SK-N-SH treated with all-trans-retinoic acid at 6 μM for 48 hours (cell line): ENCODE measurements at regions not wholly inside any gene's neighbourhood (a gene's known extent, or its start where the extent isn't known, plus 50 kb on each side); places are given as distances from the start of the nearest gene placed in this dataset.

ENCODE experiments used
- ATAC-seq: fragments of 200-7000 bp; cut with Tn5 transposase; 3 replicates; pipeline ENCODE4 v1.9.1; 2020; ENCODE audit warnings: mild to moderate bottlenecking, moderate library complexity
- ARNTL ChIP-seq: fragments of 450-650 bp; formaldehyde crosslinking; IDR thresholded peaks from 2 replicates; pipeline ENCODE4 v1.5.0; 2020; ENCODE audit warnings: low read depth, mild to moderate bottlenecking, moderate library complexity, borderline replicate concordance
- BACH2 ChIP-seq: fragments of 250-450 bp; sonication (Bioruptor Pico); IDR thresholded peaks from 2 replicates; pipeline ENCODE4 v1.9.0; 2021; ENCODE audit warnings: mild to moderate bottlenecking, borderline replicate concordance
- CREB5 ChIP-seq: fragments of 250-450 bp; sonication (Bioruptor Pico); IDR thresholded peaks from 2 replicates; pipeline ENCODE4 v1.5.1; 2020; ENCODE audit warnings: low read depth, mild to moderate bottlenecking, moderate library complexity
- CSDC2 ChIP-seq: fragments of 250-450 bp; sonication (Bioruptor Pico); IDR thresholded peaks from 2 replicates; pipeline ENCODE4 v1.5.0; 2020; ENCODE audit warnings: mild to moderate bottlenecking, moderate library complexity
- CSRNP3 ChIP-seq: fragments of 250-450 bp; sonication (Bioruptor Pico); IDR thresholded peaks from 2 replicates; pipeline ENCODE4 v1.5.1; 2021; ENCODE audit warnings: mild to moderate bottlenecking, moderate library complexity
- ESRRG ChIP-seq: fragments of 250-450 bp; sonication (Bioruptor Pico); IDR thresholded peaks from 2 replicates; pipeline ENCODE4 v1.6.1; 2021; ENCODE audit warnings: mild to moderate bottlenecking
- GLIS3 ChIP-seq: fragments of 250-450 bp; sonication (Bioruptor Pico); IDR thresholded peaks from 2 replicates; pipeline ENCODE4 v1.5.0; 2020; ENCODE audit warnings: mild to moderate bottlenecking, moderate library complexity
- ISL1 ChIP-seq: fragments of 250-450 bp; sonication (Bioruptor Pico); IDR thresholded peaks from 2 replicates; pipeline ENCODE4 v2.1.2; 2022; ENCODE audit warnings: mild to moderate bottlenecking, moderate library complexity
- OSR1 ChIP-seq: fragments of 250-450 bp; sonication (Bioruptor Pico); IDR thresholded peaks from 2 replicates; pipeline ENCODE4 v1.8.0; 2022; ENCODE audit warnings: moderate library complexity, mild to moderate bottlenecking, inconsistent platforms
- PPARA ChIP-seq: fragments of 250-450 bp; sonication (Bioruptor Pico); IDR thresholded peaks from 2 replicates; pipeline ENCODE4 v1.5.0; 2020; ENCODE audit warnings: mild to moderate bottlenecking, borderline replicate concordance
- RARB ChIP-seq: fragments of 250-450 bp; sonication (Bioruptor Pico); IDR thresholded peaks from 2 replicates; pipeline ENCODE4 v1.8.0; 2021; ENCODE audit warnings: mild to moderate bottlenecking, moderate library complexity
- SNAI2 ChIP-seq: fragments of 250-450 bp; sonication (Bioruptor Pico); IDR thresholded peaks from 2 replicates; pipeline ENCODE4 v1.5.0; 2020; ENCODE audit warnings: mild to moderate bottlenecking, moderate library complexity
- TCF4 ChIP-seq: fragments of 250-450 bp; sonication (Bioruptor Pico); IDR thresholded peaks from 2 replicates; pipeline ENCODE4 v1.8.0; 2021; ENCODE audit warnings: mild to moderate bottlenecking, moderate library complexity, borderline replicate concordance
- TOX ChIP-seq: fragments of 250-450 bp; sonication (Bioruptor Pico); IDR thresholded peaks from 2 replicates; pipeline ENCODE4 v1.8.0; 2021; ENCODE audit warnings: mild to moderate bottlenecking, moderate library complexity, borderline replicate concordance
- TSHZ2 ChIP-seq: fragments of 250-450 bp; sonication (Bioruptor Pico); IDR thresholded peaks from 2 replicates; pipeline ENCODE4 v1.5.0; 2020; ENCODE audit warnings: mild to moderate bottlenecking, moderate library complexity
- ZC3H10 ChIP-seq: fragments of 250-450 bp; sonication (Bioruptor Pico); IDR thresholded peaks from 2 replicates; pipeline ENCODE4 v1.5.1; 2021; ENCODE audit warnings: mild to moderate bottlenecking, moderate library complexity
- ZFP3 ChIP-seq: fragments of 250-450 bp; sonication (Bioruptor Pico); IDR thresholded peaks from 2 replicates; pipeline ENCODE4 v1.5.0; 2020; ENCODE audit warnings: mild to moderate bottlenecking, moderate library complexity
- ZFP30 ChIP-seq: fragments of 450-650 bp; formaldehyde crosslinking; IDR thresholded peaks from 2 replicates; pipeline ENCODE4 v1.5.0; 2022; ENCODE audit warnings: mild to moderate bottlenecking, moderate library complexity
- ZNF565 ChIP-seq: fragments of 450-650 bp; formaldehyde crosslinking; conservative IDR thresholded peaks from 2 replicates; pipeline ENCODE4 v1.5.0; 2020; ENCODE audit warnings: low read depth, mild to moderate bottlenecking, moderate library complexity
- ZNF8 ChIP-seq: fragments of 450-650 bp; formaldehyde crosslinking; IDR thresholded peaks from 2 replicates; pipeline ENCODE4 v1.5.0; 2020; ENCODE audit warnings: mild to moderate bottlenecking, moderate library complexity
- TF ChIP-seq, protein P1 (sequence below): fragments of 250-450 bp; sonication (Bioruptor Pico); IDR thresholded peaks from 2 replicates; pipeline ENCODE4 v1.8.0; 2020; ENCODE audit warnings: mild to moderate bottlenecking, moderate library complexity, borderline replicate concordance
- TF ChIP-seq, protein P2 (sequence below): fragments of 250-450 bp; sonication (Bioruptor Pico); IDR thresholded peaks from 2 replicates; pipeline ENCODE4 v1.8.0; 2021; ENCODE audit warnings: low read depth, mild to moderate bottlenecking, moderate library complexity, borderline replicate concordance

GRCh38 chr10:62652114-62652513 lies 152.4 kb upstream of the ADO start:
- no peak for ATAC-seq
- TF ChIP-seq TSHZ2 (CRISPR knock-in tag) (no peak), TCF4 (no peak), ZFP3 (no peak), RARB (CRISPR knock-in tag) (no peak), GLIS3 (CRISPR knock-in tag) (no peak), ESRRG (CRISPR knock-in tag) (no peak), CSRNP3 (CRISPR knock-in tag) (no peak), ZFP30 (CRISPR knock-in tag) (no peak), ISL1 (CRISPR knock-in tag) (no peak), OSR1 (no peak), CSDC2 (CRISPR knock-in tag) (no peak), PPARA (CRISPR knock-in tag) (no peak), SNAI2 (CRISPR knock-in tag) (no peak), ARNTL (CRISPR knock-in tag) (no peak), CREB5 (no peak)
- TF ChIP-seq, protein P1, sequence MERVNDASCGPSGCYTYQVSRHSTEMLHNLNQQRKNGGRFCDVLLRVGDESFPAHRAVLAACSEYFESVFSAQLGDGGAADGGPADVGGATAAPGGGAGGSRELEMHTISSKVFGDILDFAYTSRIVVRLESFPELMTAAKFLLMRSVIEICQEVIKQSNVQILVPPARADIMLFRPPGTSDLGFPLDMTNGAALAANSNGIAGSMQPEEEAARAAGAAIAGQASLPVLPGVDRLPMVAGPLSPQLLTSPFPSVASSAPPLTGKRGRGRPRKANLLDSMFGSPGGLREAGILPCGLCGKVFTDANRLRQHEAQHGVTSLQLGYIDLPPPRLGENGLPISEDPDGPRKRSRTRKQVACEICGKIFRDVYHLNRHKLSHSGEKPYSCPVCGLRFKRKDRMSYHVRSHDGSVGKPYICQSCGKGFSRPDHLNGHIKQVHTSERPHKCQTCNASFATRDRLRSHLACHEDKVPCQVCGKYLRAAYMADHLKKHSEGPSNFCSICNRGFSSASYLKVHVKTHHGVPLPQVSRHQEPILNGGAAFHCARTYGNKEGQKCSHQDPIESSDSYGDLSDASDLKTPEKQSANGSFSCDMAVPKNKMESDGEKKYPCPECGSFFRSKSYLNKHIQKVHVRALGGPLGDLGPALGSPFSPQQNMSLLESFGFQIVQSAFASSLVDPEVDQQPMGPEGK (CRISPR knock-in tag), result no peak

DNA sequence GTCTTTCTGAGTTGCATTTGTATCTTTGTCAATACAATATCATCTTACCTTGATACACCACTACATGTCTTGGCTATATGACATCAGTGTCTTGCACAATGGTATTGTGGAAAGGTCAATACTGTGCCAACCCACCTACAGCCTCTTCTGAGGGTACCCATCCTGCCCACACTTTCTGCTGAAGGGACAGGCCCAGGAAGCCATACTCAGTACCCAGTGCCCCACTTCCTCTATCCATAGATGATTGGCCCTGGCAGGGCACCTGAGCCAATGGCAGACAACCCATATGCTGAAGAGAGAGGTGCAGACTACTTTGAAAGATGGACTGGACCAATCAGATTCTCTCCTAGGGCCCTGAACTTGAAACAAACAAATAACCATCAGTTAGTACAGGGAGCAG lies 152.0 kb upstream of the ADO start:
- TF ChIP-seq ZNF565 (CRISPR knock-in tag) (no peak), RARB (CRISPR knock-in tag) (no peak), SNAI2 (CRISPR knock-in tag) (no peak), ARNTL (CRISPR knock-in tag) (no peak), TOX (CRISPR knock-in tag) (no peak), TCF4 (no peak), BACH2 (CRISPR knock-in tag) (no peak), ZNF8 (no peak), CSDC2 (CRISPR knock-in tag) (no peak)
- TF ChIP-seq, protein P2, sequence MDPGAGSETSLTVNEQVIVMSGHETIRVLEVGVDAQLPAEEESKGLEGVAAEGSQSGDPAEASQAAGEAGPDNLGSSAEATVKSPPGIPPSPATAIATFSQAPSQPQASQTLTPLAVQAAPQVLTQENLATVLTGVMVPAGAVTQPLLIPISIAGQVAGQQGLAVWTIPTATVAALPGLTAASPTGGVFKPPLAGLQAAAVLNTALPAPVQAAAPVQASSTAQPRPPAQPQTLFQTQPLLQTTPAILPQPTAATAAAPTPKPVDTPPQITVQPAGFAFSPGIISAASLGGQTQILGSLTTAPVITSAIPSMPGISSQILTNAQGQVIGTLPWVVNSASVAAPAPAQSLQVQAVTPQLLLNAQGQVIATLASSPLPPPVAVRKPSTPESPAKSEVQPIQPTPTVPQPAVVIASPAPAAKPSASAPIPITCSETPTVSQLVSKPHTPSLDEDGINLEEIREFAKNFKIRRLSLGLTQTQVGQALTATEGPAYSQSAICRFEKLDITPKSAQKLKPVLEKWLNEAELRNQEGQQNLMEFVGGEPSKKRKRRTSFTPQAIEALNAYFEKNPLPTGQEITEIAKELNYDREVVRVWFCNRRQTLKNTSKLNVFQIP, result no peak
- TF ChIP-seq, all 23 proteins: peak for 0
- ATAC-seq, result no peak

DNA sequence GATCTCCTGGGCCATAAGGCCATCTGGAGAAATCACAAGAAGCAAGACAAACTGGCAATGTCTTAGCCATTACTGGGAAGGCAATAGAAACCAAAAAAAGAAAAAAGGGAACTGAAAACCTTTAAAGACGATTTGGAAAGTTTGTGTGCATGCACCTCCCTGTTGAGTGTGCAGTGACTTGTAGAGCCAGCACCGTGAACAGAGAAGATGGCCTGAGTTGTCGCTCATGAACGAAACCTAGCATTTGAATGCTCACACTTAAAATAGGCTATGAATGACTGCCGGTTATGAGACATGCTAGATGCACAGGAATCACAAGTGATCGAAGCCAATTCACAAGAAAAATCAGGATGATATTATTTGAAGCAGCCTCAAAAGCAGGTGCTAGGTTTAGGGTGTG lies 151.3 kb upstream of the ADO start:
- no peak for ATAC-seq
- TF ChIP-seq TCF4 (no peak), ZNF8 (no peak), ZC3H10 (CRISPR knock-in tag) (no peak), GLIS3 (CRISPR knock-in tag) (no peak), CSRNP3 (CRISPR knock-in tag) (no peak), ARNTL (CRISPR knock-in tag) (no peak)
